ENCODE measurements at regions not wholly inside any gene's neighbourhood (a gene's known extent, or its start where the extent isn't known, plus 50 kb on each side); places are given as distances from the start of the nearest gene placed in this dataset.
"Not testable (repeated sequence)": the region's sequence is repeated elsewhere in the genome, so short reads cannot be mapped to it uniquely, and the experiment has no call there.

- peak; percentile 6 for ATAC-seq (ENCODE audit: low FRiP score)
Observed at GRCh38 chr20:64327223-64327549, 71.6 kb downstream of the PCMTD2 start.

GRCh38 chr20:64327550-64328317 is 72.2 kb downstream of the PCMTD2 start:
- H3K4me3 ChIP-seq (ENCODE audit: low read length in 2 of 2), result not testable (repeated sequence)
- WGBS, 2 donors, result 1 to 2% methylated on average over 20 to 59 of the region's 74 CpGs

More at GRCh38 chr20:64327223-64327549, 71.6 kb downstream of the PCMTD2 start:
- H3K4me3 ChIP-seq (ENCODE audit: low read length in 2 of 2); intact Hi-C loops (cut with DNase I); H3K27me3 ChIP-seq (ENCODE audit: control insufficient read depth in 1 of 2, insufficient read depth in 2 of 2, low read length in 1 of 2); H3K36me3 ChIP-seq (ENCODE audit: control insufficient read depth in 1 of 2, insufficient read depth in 2 of 2, low read length in 1 of 2); H3K9me3 ChIP-seq (ENCODE audit: control insufficient read depth, low read length); H3K27ac ChIP-seq (ENCODE audit: low read depth in 1 of 2, low read length in 2 of 2); DNase-seq; H3K4me1 ChIP-seq (ENCODE audit: control insufficient read depth in 1 of 2, insufficient read depth in 2 of 2, low read length in 2 of 2): not testable (repeated sequence)
- WGBS, 2 donors, result 14 to 22% methylated on average over 8 to 14 of the region's 15 CpGs

GRCh38 chr20:64328595-64329250 is 73.2 kb downstream of the PCMTD2 start:
- WGBS, 2 donors, result 37 to 43% methylated on average over 7 of the region's 9 CpGs
- intact Hi-C loops (cut with DNase I); H3K4me1 ChIP-seq (ENCODE audit: control insufficient read depth in 1 of 2, insufficient read depth in 2 of 2, low read length in 2 of 2); ATAC-seq (ENCODE audit: low FRiP score); DNase-seq; H3K9me3 ChIP-seq (ENCODE audit: control insufficient read depth, low read length); H3K27me3 ChIP-seq (ENCODE audit: control insufficient read depth in 1 of 2, insufficient read depth in 2 of 2, low read length in 1 of 2); H3K36me3 ChIP-seq (ENCODE audit: control insufficient read depth in 1 of 2, insufficient read depth in 2 of 2, low read length in 1 of 2); H3K4me3 ChIP-seq (ENCODE audit: low read length in 2 of 2); H3K27ac ChIP-seq (ENCODE audit: low read depth in 1 of 2, low read length in 2 of 2): not testable (repeated sequence)

More at GRCh38 chr20:64327550-64328317, 72.2 kb downstream of the PCMTD2 start:
- intact Hi-C loops (cut with DNase I); H3K4me1 ChIP-seq (ENCODE audit: control insufficient read depth in 1 of 2, insufficient read depth in 2 of 2, low read length in 2 of 2); H3K27me3 ChIP-seq (ENCODE audit: control insufficient read depth in 1 of 2, insufficient read depth in 2 of 2, low read length in 1 of 2); H3K27ac ChIP-seq (ENCODE audit: low read depth in 1 of 2, low read length in 2 of 2); H3K9me3 ChIP-seq (ENCODE audit: control insufficient read depth, low read length); H3K36me3 ChIP-seq (ENCODE audit: control insufficient read depth in 1 of 2, insufficient read depth in 2 of 2, low read length in 1 of 2): not testable (repeated sequence)
- DNase-seq (peak in 1 of 2 donors; percentile 80), ATAC-seq (ENCODE audit: low FRiP score) (peak; percentile 94)

- ATAC-seq (ENCODE audit: low FRiP score); H3K9me3 ChIP-seq (ENCODE audit: control insufficient read depth, low read length); H3K27ac ChIP-seq (ENCODE audit: low read depth in 1 of 2, low read length in 2 of 2); H3K27me3 ChIP-seq (ENCODE audit: control insufficient read depth in 1 of 2, insufficient read depth in 2 of 2, low read length in 1 of 2); H3K36me3 ChIP-seq (ENCODE audit: control insufficient read depth in 1 of 2, insufficient read depth in 2 of 2, low read length in 1 of 2); intact Hi-C loops (cut with DNase I); H3K4me3 ChIP-seq (ENCODE audit: low read length in 2 of 2); H3K4me1 ChIP-seq (ENCODE audit: control insufficient read depth in 1 of 2, insufficient read depth in 2 of 2, low read length in 2 of 2); DNase-seq: not testable (repeated sequence)
Observed at GRCh38 chr20:64332627-64333026, 77.1 kb downstream of the PCMTD2 start.
